Neural crest cell (in vitro differentiated cells): ENCODE measurements at regions not wholly inside any gene's neighbourhood (a gene's known extent, or its start where the extent isn't known, plus 50 kb on each side); places are given as distances from the start of the nearest gene placed in this dataset.

ENCODE experiments used
- DNase-seq: peaks from one replicate; pipeline ENCODE4 v3.0.0; 2021; ENCODE audit warnings: low read depth, mixed read lengths, low spot score
- H3K27ac Mint-ChIP-seq: one replicate; pipeline ENCODE4 v1.8.0; 2021; ENCODE audit warnings: mild to moderate bottlenecking, mixed read lengths; ENCODE audit not compliant: unreplicated experiment
- H3K27me3 Mint-ChIP-seq: 2 replicates; pipeline ENCODE4 v1.8.0; 2021; ENCODE audit warnings: low read depth, mild to moderate bottlenecking, mixed read lengths
- H3K36me3 Mint-ChIP-seq: 2 replicates; pipeline ENCODE4 v1.8.0; 2021; ENCODE audit warnings: low read depth, mild to moderate bottlenecking, mixed read lengths
- H3K4me1 Mint-ChIP-seq: 2 replicates; pipeline ENCODE4 v1.8.0; 2021; ENCODE audit warnings: mixed read lengths
- H3K4me3 Mint-ChIP-seq: one replicate; pipeline ENCODE4 v1.8.0; 2021; ENCODE audit warnings: mild to moderate bottlenecking, mixed read lengths
- H3K9me3 Mint-ChIP-seq: 2 replicates; pipeline ENCODE4 v1.8.0; 2021; ENCODE audit warnings: mixed read lengths
- TF ChIP-seq, protein P1 (sequence below): fragments of 200-600 bp; sonication (generic); conservative IDR thresholded peaks from 2 replicates; pipeline ENCODE4 v1.5.0; 2021; ENCODE audit warnings: antibody characterized with exemption, mild to moderate bottlenecking

- Mint-ChIP-seq H3K27me3 (peaks cover 5% of the 10 kb centered on the region), H3K27ac (no peak overlapping the region), H3K9me3 (peaks cover 4% of the 10 kb centered on the region), H3K4me3 (no peak overlapping the region), H3K4me1 (peaks cover 12% of the 10 kb centered on the region), H3K36me3 (no peaks in the 10 kb centered on the region)
- TF ChIP-seq, protein P1, sequence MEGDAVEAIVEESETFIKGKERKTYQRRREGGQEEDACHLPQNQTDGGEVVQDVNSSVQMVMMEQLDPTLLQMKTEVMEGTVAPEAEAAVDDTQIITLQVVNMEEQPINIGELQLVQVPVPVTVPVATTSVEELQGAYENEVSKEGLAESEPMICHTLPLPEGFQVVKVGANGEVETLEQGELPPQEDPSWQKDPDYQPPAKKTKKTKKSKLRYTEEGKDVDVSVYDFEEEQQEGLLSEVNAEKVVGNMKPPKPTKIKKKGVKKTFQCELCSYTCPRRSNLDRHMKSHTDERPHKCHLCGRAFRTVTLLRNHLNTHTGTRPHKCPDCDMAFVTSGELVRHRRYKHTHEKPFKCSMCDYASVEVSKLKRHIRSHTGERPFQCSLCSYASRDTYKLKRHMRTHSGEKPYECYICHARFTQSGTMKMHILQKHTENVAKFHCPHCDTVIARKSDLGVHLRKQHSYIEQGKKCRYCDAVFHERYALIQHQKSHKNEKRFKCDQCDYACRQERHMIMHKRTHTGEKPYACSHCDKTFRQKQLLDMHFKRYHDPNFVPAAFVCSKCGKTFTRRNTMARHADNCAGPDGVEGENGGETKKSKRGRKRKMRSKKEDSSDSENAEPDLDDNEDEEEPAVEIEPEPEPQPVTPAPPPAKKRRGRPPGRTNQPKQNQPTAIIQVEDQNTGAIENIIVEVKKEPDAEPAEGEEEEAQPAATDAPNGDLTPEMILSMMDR, result no peak
- DNase-seq, result no peak
Observed at GRCh38 chr2:216274194-216274840, 98.0 kb downstream of the MARCHF4 start.

DNA sequence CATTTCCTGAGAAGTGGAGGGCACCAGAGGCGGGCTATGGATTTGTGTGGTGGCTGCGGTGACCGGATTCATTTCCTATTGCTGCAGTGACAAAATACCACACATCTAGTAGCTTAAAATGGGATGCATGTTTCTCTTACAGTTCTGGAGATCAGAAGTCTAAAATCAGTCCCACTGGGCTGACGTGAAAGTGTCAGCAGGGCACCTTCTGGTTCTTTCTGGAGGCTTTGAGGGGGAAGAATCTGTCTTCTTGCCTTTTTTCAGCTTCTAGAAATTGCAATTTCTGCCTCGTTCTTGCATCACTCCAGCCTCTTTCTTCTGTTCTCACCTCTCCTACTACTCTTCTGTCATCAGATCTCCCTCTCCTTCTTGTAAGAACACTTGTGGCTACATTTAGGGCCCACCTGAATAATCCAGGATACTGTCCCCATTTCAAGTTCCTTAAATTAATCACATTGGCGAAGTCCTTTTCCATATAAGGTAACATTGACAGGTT lies 111.2 kb downstream of the MARCHF4 start:
- Mint-ChIP-seq H3K27me3 (peaks cover 7% of the 10 kb centered on the region), H3K4me3 (no peak overlapping the region), H3K36me3 (no peaks in the 10 kb centered on the region), H3K4me1 (no peaks in the 10 kb centered on the region), H3K9me3 (no peaks in the 10 kb centered on the region), H3K27ac (no peak overlapping the region)
- DNase-seq, result no peak
- TF ChIP-seq, protein P1, result no peak

DNA sequence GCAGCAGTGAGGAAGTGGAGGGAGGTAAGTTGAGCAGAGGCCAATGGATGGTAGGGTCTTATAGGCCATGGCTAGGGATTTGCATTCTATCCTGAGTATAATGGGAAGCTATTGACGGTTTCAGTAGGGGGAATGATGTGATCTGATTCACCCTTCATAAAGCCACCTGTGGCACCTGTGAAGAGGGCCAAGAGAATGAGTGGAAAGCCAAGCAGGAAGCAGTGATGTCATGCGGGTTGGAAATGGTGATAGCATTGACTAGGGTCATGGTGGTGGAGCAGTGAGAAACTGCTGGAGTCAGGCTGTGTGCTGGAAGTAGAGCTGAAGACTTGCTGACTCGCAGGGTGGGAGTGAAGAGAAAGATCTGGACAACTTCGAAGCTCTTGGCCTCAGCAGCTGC lies 111.7 kb downstream of the MARCHF4 start:
- TF ChIP-seq, protein P1, result no peak
- DNase-seq, result no peak
- Mint-ChIP-seq H3K4me1 (peaks cover 3% of the 10 kb centered on the region), H3K27me3 (peaks cover 7% of the 10 kb centered on the region), H3K4me3 (no peak overlapping the region), H3K27ac (no peak overlapping the region), H3K36me3 (no peaks in the 10 kb centered on the region), H3K9me3 (no peaks in the 10 kb centered on the region)

GRCh38 chr2:216259081-216259480 lies 113.2 kb downstream of the MARCHF4 start:
- TF ChIP-seq, protein P1, result no peak
- Mint-ChIP-seq H3K27ac (no peak overlapping the region), H3K27me3 (no peaks in the 10 kb centered on the region), H3K4me3 (no peak overlapping the region), H3K36me3 (no peaks in the 10 kb centered on the region), H3K9me3 (no peaks in the 10 kb centered on the region), H3K4me1 (peaks cover 3% of the 10 kb centered on the region)
- no peak for DNase-seq

- TF ChIP-seq, protein P1, result no peak
- Mint-ChIP-seq H3K27ac (no peak overlapping the region), H3K36me3 (no peaks in the 10 kb centered on the region), H3K27me3 (no peaks in the 10 kb centered on the region), H3K4me3 (no peak overlapping the region), H3K4me1 (peaks cover 3% of the 10 kb centered on the region), H3K9me3 (no peaks in the 10 kb centered on the region)
- no peak for DNase-seq
Observed at GRCh38 chr2:216257089-216257488, 115.2 kb downstream of the MARCHF4 start.
